B cell (primary cell): ENCODE measurements at regions not wholly inside any gene's neighbourhood (a gene's known extent, or its start where the extent isn't known, plus 50 kb on each side); places are given as distances from the start of the nearest gene placed in this dataset.

ENCODE experiments used
- ATAC-seq: fragments of 200-7000 bp; cut with Tn5 transposase; one replicate; pipeline ENCODE4 v1.10.0; 2021; ENCODE audit warnings: low read depth, mild to moderate bottlenecking, moderate number of reproducible peaks, moderate library complexity
- CTCF ChIA-PET: fragments of 350-600 bp; sonication (Branson Sonifier 250); formaldehyde crosslinking; loops from one replicate; lab custom pipeline; 2021; ENCODE audit warnings: antibody characterized with exemption, inconsistent platforms; lab: Charles Lee
- POLR2A ChIA-PET: fragments of 350-600 bp; sonication (Branson Sonifier 250); formaldehyde crosslinking; loops from one replicate; lab custom pipeline; 2021; ENCODE audit warnings: antibody characterized with exemption; lab: Charles Lee
- DNase-seq: peaks from one replicate; pipeline ENCODE4 v3.0.0; 2013
- H2AFZ ChIP-seq: 2 replicates; pipeline ENCODE4 v1.6.1; 2012; ENCODE audit warnings: mild to moderate bottlenecking, low read depth, low read length; ENCODE audit not compliant: insufficient read depth, poor library complexity, severe bottlenecking
- H3K27ac ChIP-seq, 2 donors: 1 replicate in 1 of 2; 2 replicates in 1 of 2; pipeline ENCODE4 v1.5.1; 2012 to 2013; ENCODE audit warnings: low read length in 2 of 2, mild to moderate bottlenecking in 2 of 2, moderate library complexity in 1 of 2
- H3K27me3 ChIP-seq, 4 experiments: fragments of 200-600 bp in 1 of 4; sonication (generic) in 1 of 4; replicated peaks in 1 of 4; 1 replicate in 2 of 4; 2 replicates in 2 of 4; pipeline versions ENCODE4 v1.6.1 to v1.7.0; 2013 to 2016; ENCODE audit warnings: low read length in 3 of 4, mild to moderate bottlenecking in 2 of 4, mixed read lengths in 1 of 4, moderate library complexity in 1 of 4; ENCODE audit not compliant: insufficient read depth in 4 of 4, control insufficient read depth in 3 of 4; ENCODE audit errors: control extremely low read depth in 1 of 4
- H3K36me3 ChIP-seq, 2 experiments: replicated peaks in 1 of 2; 1 replicate in 1 of 2; 2 replicates in 1 of 2; pipeline versions ENCODE4 v1.6.1 to v1.7.1; 2013; ENCODE audit warnings: low read length in 1 of 2; ENCODE audit not compliant: insufficient read depth in 2 of 2, control insufficient read depth in 1 of 2; ENCODE audit errors: control extremely low read depth in 1 of 2, extremely low read depth in 1 of 2
- H3K4me1 ChIP-seq, 2 donors: fragments of 200-600 bp in 1 of 2; sonication (generic) in 1 of 2; 1 replicate in 1 of 2; 2 replicates in 1 of 2; pipeline versions ENCODE4 v1.5.1 to v1.6.1; 2013 to 2017; ENCODE audit warnings: low read length in 2 of 2; ENCODE audit not compliant: control insufficient read depth in 2 of 2, insufficient read depth in 2 of 2
- H3K4me2 ChIP-seq: replicated peaks from 2 replicates; pipeline ENCODE3; 2012; ENCODE audit warnings: mild to moderate bottlenecking, low read depth, low read length; ENCODE audit not compliant: poor library complexity, severe bottlenecking
- H3K4me3 ChIP-seq, 5 experiments: fragments of 200-600 bp in 1 of 5; sonication (generic) in 1 of 5; 1 replicate in 3 of 5; 2 replicates in 2 of 5; pipeline versions ENCODE4 v1.5.1 to v1.7.0; 2011 to 2016; ENCODE audit warnings: low read length in 4 of 5, mild to moderate bottlenecking in 4 of 5, low read depth in 2 of 5, control low read depth in 1 of 5, moderate library complexity in 1 of 5; ENCODE audit not compliant: insufficient read depth in 1 of 5; ENCODE audit errors: control extremely low read depth in 1 of 5, extremely low read depth in 1 of 5
- H3K79me2 ChIP-seq: fragments of 200-600 bp; sonication (generic); one replicate; pipeline ENCODE4 v1.6.0; 2016; ENCODE audit warnings: low read length; ENCODE audit not compliant: control insufficient read depth, insufficient read depth
- H3K9ac ChIP-seq: fragments of 200-600 bp; sonication (generic); 2 replicates; pipeline ENCODE4 v1.6.1; 2017; ENCODE audit warnings: mild to moderate bottlenecking, low read length, moderate library complexity
- H3K9me3 ChIP-seq, 3 donors: one replicate each; pipeline versions ENCODE4 v1.6.1 to v1.7.1; 2013; ENCODE audit warnings: low read length in 2 of 3; ENCODE audit not compliant: control insufficient read depth in 2 of 3, insufficient read depth in 1 of 3; ENCODE audit errors: control extremely low read depth in 1 of 3
- H4K20me1 ChIP-seq: 2 replicates; pipeline ENCODE4 v1.6.0; 2012; ENCODE audit warnings: mild to moderate bottlenecking, low read length; ENCODE audit not compliant: insufficient read depth, control insufficient read depth, poor library complexity, severe bottlenecking
- H3K27ac Mint-ChIP-seq: one replicate; pipeline ENCODE4 v1.8.0; 2021; ENCODE audit warnings: mixed read lengths
- H3K27me3 Mint-ChIP-seq: one replicate; pipeline ENCODE4 v1.8.0; 2021; ENCODE audit warnings: mixed read lengths
- H3K4me1 Mint-ChIP-seq: one replicate; pipeline ENCODE4 v1.8.0; 2021; ENCODE audit warnings: mixed read lengths
- H3K4me3 Mint-ChIP-seq: one replicate; pipeline ENCODE4 v1.8.0; 2021; ENCODE audit warnings: mixed read lengths
- H3K9me3 Mint-ChIP-seq: one replicate; pipeline ENCODE4 v1.8.0; 2022; ENCODE audit warnings: mixed read lengths; ENCODE audit not compliant: insufficient read depth
- CTCF ChIP-seq: fragments of 200-600 bp; IDR thresholded peaks from one replicate; pipeline ENCODE4 v1.8.0; 2022; ENCODE audit warnings: antibody characterized with exemption, mild to moderate bottlenecking
- EZH2 ChIP-seq: IDR thresholded peaks from 2 replicates; pipeline ENCODE4 v1.6.1; 2012; ENCODE audit warnings: borderline replicate concordance, low read depth, mild to moderate bottlenecking, moderate library complexity, low read length; ENCODE audit not compliant: insufficient read depth, poor library complexity, severe bottlenecking
- WGBS: methylation state at CpG from one replicate; pipeline ENCODE4 v1.1.5; 2013; ENCODE audit warnings: missing lambda C conversion rate; ENCODE audit not compliant: insufficient coverage; 5-methylcytosine and 5-hydroxymethylcytosine counted together
- intact Hi-C: fragments of 100-400 bp; cut with micrococcal nuclease; formaldehyde crosslinking; loops from one replicate; pipeline ENCODE4 v1.10.0; 2022

GRCh38 chr4:71136071-71136470 lies 142.6 kb downstream of the DCK start:
- no peak overlapping the region for H3K4me2 ChIP-seq
- Mint-ChIP-seq H3K27ac (no peak overlapping the region), H3K9me3 (no peaks in the 10 kb centered on the region), H3K4me3 (no peak overlapping the region), H3K4me1 (no peaks in the 10 kb centered on the region), H3K27me3 (peaks cover 8% of the 10 kb centered on the region)
- no peaks in the 10 kb centered on the region for H3K36me3 ChIP-seq
- no peak overlapping the region for H3K27ac ChIP-seq
- ATAC-seq (no peak), DNase-seq (no peak)
- ChIA-PET POLR2A (no interaction called here), CTCF (no interaction called here)
- H3K4me1 ChIP-seq, result no peaks in the 10 kb centered on the region
- no peak overlapping the region for H2AFZ ChIP-seq
- H3K79me2 ChIP-seq, result no peaks in the 10 kb centered on the region
- intact Hi-C loops, result no loop called here
- no peaks in the 10 kb centered on the region for H3K27me3 ChIP-seq
- TF ChIP-seq CTCF (no peak), EZH2 (no peak)
- WGBS, result 89% methylated on average over 1 of the region's 1 CpG
- no peak overlapping the region for H3K9ac ChIP-seq
- no peak overlapping the region for H3K4me3 ChIP-seq
- no peaks in the 10 kb centered on the region for H3K9me3 ChIP-seq
- no peaks in the 10 kb centered on the region for H4K20me1 ChIP-seq

- no peaks in the 10 kb centered on the region for H3K4me1 ChIP-seq
- no peaks in the 10 kb centered on the region for H3K36me3 ChIP-seq
- H3K4me1 Mint-ChIP-seq, result no peaks in the 10 kb centered on the region
- H2AFZ ChIP-seq, result no peak overlapping the region
- intact Hi-C loops, result no loop called here
- no peak overlapping the region for H3K9ac ChIP-seq
- ATAC-seq (no peak), DNase-seq (no peak)
- H3K4me3 ChIP-seq, result no peak overlapping the region
- TF ChIP-seq EZH2 (no peak), CTCF (no peak)
- ChIA-PET POLR2A (no interaction called here), CTCF (no interaction called here)
- peaks cover 6% of the 10 kb centered on the region for H3K27me3 Mint-ChIP-seq
- no peak overlapping the region for H3K4me2 ChIP-seq
- H3K79me2 ChIP-seq, result no peaks in the 10 kb centered on the region
- WGBS, result 94% methylated on average over 2 of the region's 4 CpGs
- H3K27ac Mint-ChIP-seq, result no peak overlapping the region
- H3K9me3 ChIP-seq, result no peaks in the 10 kb centered on the region
- no peaks in the 10 kb centered on the region for H3K9me3 Mint-ChIP-seq
- H3K27me3 ChIP-seq, result no peaks in the 10 kb centered on the region
- no peak overlapping the region for H3K4me3 Mint-ChIP-seq
- no peak overlapping the region for H3K27ac ChIP-seq
- no peaks in the 10 kb centered on the region for H4K20me1 ChIP-seq
Observed at GRCh38 chr4:71138007-71138615, 144.7 kb downstream of the DCK start.
